Hepatocyte (in vitro differentiated cells): ENCODE measurements at regions not wholly inside any gene's neighbourhood (a gene's known extent, or its start where the extent isn't known, plus 50 kb on each side); places are given as distances from the start of the nearest gene placed in this dataset.

Source experiments
- DNase-seq: peaks from one replicate; pipeline ENCODE4 v3.0.0-alpha.2; 2016; ENCODE audit warnings: low spot score
- H2AFZ ChIP-seq: fragments of 200-600 bp; sonication (generic); 2 replicates; pipeline ENCODE4 v1.6.0; 2016; ENCODE audit warnings: antibody characterized with exemption, mild to moderate bottlenecking
- H3K27ac ChIP-seq: fragments of 200-600 bp; sonication (generic); 2 replicates; pipeline ENCODE4 v1.5.1; 2016; ENCODE audit warnings: mild to moderate bottlenecking
- H3K27me3 ChIP-seq: fragments of 200-600 bp; sonication (generic); 2 replicates; pipeline ENCODE4 v1.6.1; 2016
- H3K36me3 ChIP-seq: fragments of 200-600 bp; sonication (generic); replicated peaks from 2 replicates; pipeline ENCODE4 v1.5.1; 2016; ENCODE audit warnings: low read depth; ENCODE audit not compliant: insufficient read depth
- H3K4me1 ChIP-seq: fragments of 200-600 bp; sonication (generic); 2 replicates; pipeline ENCODE4 v1.5.1; 2016; ENCODE audit warnings: mild to moderate bottlenecking, moderate library complexity; ENCODE audit not compliant: insufficient read depth
- H3K4me2 ChIP-seq: fragments of 200-600 bp; sonication (generic); 2 replicates; pipeline ENCODE4 v1.6.0; 2016
- H3K4me3 ChIP-seq: fragments of 200-600 bp; sonication (generic); 2 replicates; pipeline ENCODE4 v1.5.1; 2016; ENCODE audit warnings: mild to moderate bottlenecking
- H3K79me2 ChIP-seq: fragments of 200-600 bp; sonication (generic); 2 replicates; pipeline ENCODE4 v1.6.0; 2017; ENCODE audit warnings: mild to moderate bottlenecking
- H3K9me2 ChIP-seq: fragments of 200-600 bp; sonication (generic); replicated peaks from 2 replicates; pipeline ENCODE4 v1.6.0; 2017; ENCODE audit warnings: mild to moderate bottlenecking; ENCODE audit not compliant: insufficient read depth
- H3K9me3 ChIP-seq: fragments of 200-600 bp; sonication (generic); 2 replicates; pipeline ENCODE4 v1.5.1; 2016; ENCODE audit warnings: low read depth, mild to moderate bottlenecking
- H4K20me1 ChIP-seq: fragments of 200-600 bp; sonication (generic); 2 replicates; pipeline ENCODE4 v1.6.0; 2016; ENCODE audit warnings: mild to moderate bottlenecking; ENCODE audit not compliant: insufficient read depth, poor library complexity, severe bottlenecking
- CTCF ChIP-seq: fragments of 200-600 bp; sonication (generic); IDR thresholded peaks from 2 replicates; pipeline ENCODE4 v1.5.1; 2016; ENCODE audit warnings: antibody characterized with exemption, mild to moderate bottlenecking; ENCODE audit not compliant: poor library complexity
- EZH2 ChIP-seq: fragments of 200-600 bp; sonication (generic); IDR thresholded peaks from 2 replicates; pipeline ENCODE4 v1.6.1; 2016; ENCODE audit warnings: antibody characterized with exemption, mild to moderate bottlenecking, borderline replicate concordance
- EZH2phosphoT487 ChIP-seq: fragments of 200-600 bp; sonication (generic); IDR thresholded peaks from one replicate; pipeline ENCODE4 v1.6.1; 2018; ENCODE audit warnings: antibody characterized with exemption, mild to moderate bottlenecking, low read depth, moderate library complexity; ENCODE audit not compliant: unreplicated experiment, severe bottlenecking
- WGBS: methylation state at CpG from one replicate; pipeline ENCODE4 v1.1.6; 2016; ENCODE audit warnings: low lambda C conversion rate; ENCODE audit errors: missing lambda C conversion rate; 5-methylcytosine and 5-hydroxymethylcytosine counted together

DNA sequence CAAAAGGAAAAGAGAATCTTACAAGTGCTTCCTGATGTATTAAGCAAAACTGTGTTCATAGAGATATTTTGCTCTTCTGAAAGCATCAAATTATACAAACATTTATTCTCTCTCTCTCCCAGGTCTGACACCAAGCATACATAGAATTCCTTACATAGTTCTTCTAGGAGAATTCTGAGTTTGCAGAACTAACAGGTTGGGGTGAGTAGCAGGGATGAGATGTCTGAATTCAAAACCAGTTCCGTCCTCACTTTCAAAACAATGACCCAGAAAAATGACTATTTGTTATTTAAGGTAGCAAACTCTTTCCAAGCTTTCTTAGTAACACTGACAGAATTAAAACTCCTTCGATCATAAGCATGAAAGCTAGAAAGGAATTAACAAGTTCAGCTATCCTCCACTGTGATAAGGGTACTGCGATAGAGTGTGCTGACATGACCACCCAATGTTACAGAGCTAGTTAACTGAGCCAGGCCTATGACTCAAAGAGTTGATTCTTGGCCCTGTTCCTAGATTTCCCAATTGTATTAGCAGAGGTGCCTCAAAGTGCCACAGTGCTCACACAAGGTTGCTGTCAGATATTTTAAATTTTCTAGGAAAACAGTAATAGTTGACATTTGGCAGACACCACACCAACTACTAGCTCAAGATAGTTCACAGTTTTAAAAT is 85.8 kb upstream of the SETBP1 start:
- H2AFZ ChIP-seq = no peak overlapping the region

DNA sequence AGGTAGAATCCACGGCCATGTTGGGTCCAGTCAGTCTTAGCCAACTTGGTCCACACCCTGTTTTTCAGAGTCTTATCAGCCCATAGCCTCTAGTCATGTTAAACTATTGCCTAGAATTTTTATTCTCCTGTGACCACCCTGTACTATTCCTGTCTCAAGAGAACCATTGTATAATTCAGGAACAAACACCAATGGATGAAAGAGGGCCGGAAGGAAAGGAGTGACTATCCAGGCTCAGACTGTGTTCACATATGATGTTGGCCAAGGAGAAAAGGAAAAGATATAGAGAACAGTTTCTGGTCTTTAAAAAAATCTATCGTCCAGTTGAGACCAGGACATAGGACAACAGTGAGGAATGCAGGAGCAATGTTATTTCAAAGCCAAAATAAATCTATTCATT is 82.9 kb upstream of the SETBP1 start:
- no peaks in the 10 kb centered on the region for H4K20me1 ChIP-seq
- no peaks in the 10 kb centered on the region for H3K36me3 ChIP-seq
- TF ChIP-seq CTCF (no peak), EZH2phosphoT487 (no peak), EZH2 (no peak)
- H3K4me1 ChIP-seq = peaks cover 10% of the 10 kb centered on the region
- no peaks in the 10 kb centered on the region for H3K79me2 ChIP-seq
- H3K9me3 ChIP-seq = no peaks in the 10 kb centered on the region
- H3K9me2 ChIP-seq = no peaks in the 10 kb centered on the region
- H3K4me3 ChIP-seq = no peak overlapping the region
- no peak overlapping the region for H2AFZ ChIP-seq
- no peak overlapping the region for H3K4me2 ChIP-seq
- no peak for DNase-seq
- 97% methylated on average over 3 of the region's 3 CpGs for WGBS
- H3K27ac ChIP-seq = no peak overlapping the region
- no peaks in the 10 kb centered on the region for H3K27me3 ChIP-seq

More for the DNA sequence above, 85.8 kb upstream of the SETBP1 start:
- H4K20me1 ChIP-seq = no peaks in the 10 kb centered on the region
- H3K79me2 ChIP-seq = no peaks in the 10 kb centered on the region
- peak overlapping the region; percentile 28 for H3K4me2 ChIP-seq
- TF ChIP-seq CTCF = no peak
- TF ChIP-seq EZH2 = no peak
- no peak for TF ChIP-seq EZH2phosphoT487
- no peaks in the 10 kb centered on the region for H3K9me2 ChIP-seq
- no peak for DNase-seq
- H3K4me3 ChIP-seq = no peak overlapping the region
- no peaks in the 10 kb centered on the region for H3K27me3 ChIP-seq
- H3K36me3 ChIP-seq = no peaks in the 10 kb centered on the region
- H3K9me3 ChIP-seq = no peaks in the 10 kb centered on the region
- peak overlapping the region; percentile 8 for H3K27ac ChIP-seq
- WGBS = 53% methylated on average over 3 of the region's 3 CpGs
- peaks cover 24% of the 10 kb centered on the region for H3K4me1 ChIP-seq

DNA sequence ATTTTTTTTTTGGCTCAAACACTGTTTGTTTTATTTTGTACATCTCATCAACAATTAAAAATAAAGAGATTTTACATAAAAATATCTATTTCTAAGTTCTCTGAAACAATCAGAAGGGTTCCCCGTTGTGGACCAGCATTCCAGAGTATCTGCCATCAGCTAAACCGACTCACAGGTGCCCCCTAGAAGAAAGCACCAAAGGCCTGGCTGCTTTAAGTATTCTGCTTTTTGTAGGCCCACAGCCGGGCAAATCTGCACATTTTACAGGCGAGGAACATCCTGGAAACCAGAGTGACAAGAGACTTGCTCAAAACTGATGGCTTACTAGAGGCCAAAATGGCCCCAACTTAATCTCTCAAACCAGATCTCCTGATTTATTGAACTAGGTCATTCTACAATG is 82.2 kb upstream of the SETBP1 start:
- Histone ChIP-seq H3K27ac (no peak overlapping the region), H2AFZ (no peak overlapping the region), H3K36me3 (no peaks in the 10 kb centered on the region), H3K9me3 (no peaks in the 10 kb centered on the region), H3K27me3 (no peaks in the 10 kb centered on the region), H3K9me2 (no peaks in the 10 kb centered on the region), H3K4me1 (peaks cover 7% of the 10 kb centered on the region), H3K4me2 (no peak overlapping the region), H4K20me1 (no peaks in the 10 kb centered on the region), H3K79me2 (no peaks in the 10 kb centered on the region), H3K4me3 (no peak overlapping the region)
- TF ChIP-seq EZH2phosphoT487 (no peak), EZH2 (no peak), CTCF (no peak)
- WGBS = 69% methylated on average over 4 of the region's 4 CpGs
- DNase-seq = no peak
